ENCODE measurements at regions not wholly inside any gene's neighbourhood (a gene's known extent, or its start where the extent isn't known, plus 50 kb on each side); places are given as distances from the start of the nearest gene placed in this dataset.
"Not testable (repeated sequence)": the region's sequence is repeated elsewhere in the genome, so short reads cannot be mapped to it uniquely, and the experiment has no call there.

DNA sequence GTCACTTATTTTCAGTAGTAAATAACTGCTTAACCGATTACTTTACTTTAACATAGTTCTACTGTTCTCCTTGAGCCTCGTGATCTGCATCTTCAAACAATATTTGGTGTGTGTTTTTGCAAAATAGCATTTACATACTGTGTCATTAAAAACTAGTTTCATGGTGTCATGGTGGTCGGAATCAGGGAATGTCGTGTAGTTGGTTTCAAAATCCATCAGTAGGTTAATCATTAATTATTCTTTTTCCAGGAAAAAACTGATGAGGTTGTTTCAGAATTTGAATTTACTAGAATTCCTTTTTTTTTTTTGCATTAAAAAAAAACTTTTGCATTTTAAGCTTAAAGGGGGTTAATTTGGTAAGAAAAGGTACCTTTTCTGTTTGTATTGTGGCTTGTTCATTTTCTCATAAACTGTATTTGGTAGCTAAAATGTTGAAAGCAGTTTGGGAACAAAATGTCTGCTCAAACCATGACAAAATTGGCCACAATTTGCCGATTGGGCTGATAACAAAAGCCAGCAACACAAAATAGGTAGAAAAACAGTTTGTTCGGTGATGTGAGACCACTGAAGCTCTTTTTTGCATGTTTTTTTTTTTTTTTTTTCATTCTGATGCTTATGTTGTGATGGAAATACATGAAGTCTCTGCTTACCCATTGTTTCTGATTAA is 234.9 kb upstream of the PLGLB2 start:
- not testable (repeated sequence) for H3K4me2 ChIP-seq (ENCODE audit: low read length, poor library complexity, severe bottlenecking); H3K4ac ChIP-seq (ENCODE audit: low read depth in 1 of 2, low read length in 2 of 2); H3K14ac ChIP-seq (ENCODE audit: low read length in 2 of 2); H2AFZ ChIP-seq (ENCODE audit: low read depth, low read length); H4K91ac ChIP-seq (ENCODE audit: low read length); H3K79me1 ChIP-seq (replicated peaks; ENCODE audit: low read length, poor library complexity, severe bottlenecking); H2BK5ac ChIP-seq (ENCODE audit: low read depth, low read length, poor library complexity, severe bottlenecking); H2BK120ac ChIP-seq (ENCODE audit: low read depth, low read length); H2BK15ac ChIP-seq (ENCODE audit: low read depth, poor library complexity, severe bottlenecking); H4K8ac ChIP-seq (ENCODE audit: low read length); H3K9me3 ChIP-seq (ENCODE audit: control insufficient read depth, low read length); H3K4me1 ChIP-seq (ENCODE audit: control insufficient read depth, insufficient read depth, low read depth, low read length); H3K18ac ChIP-seq (ENCODE audit: low read depth in 1 of 2, low read length in 2 of 2); H3K27ac ChIP-seq (ENCODE audit: low read length, poor library complexity, severe bottlenecking); DNase-seq; H3K23ac ChIP-seq (ENCODE audit: low read length in 2 of 2); H2BK12ac ChIP-seq (ENCODE audit: low read length in 2 of 2); H3K36me3 ChIP-seq (ENCODE audit: control insufficient read depth in 1 of 2, insufficient read depth in 2 of 2, low read depth in 1 of 2, low read length in 2 of 2); H3K27me3 ChIP-seq (ENCODE audit: control insufficient read depth in 1 of 2, insufficient read depth in 1 of 2, low read length in 2 of 2); H2AK5ac ChIP-seq (ENCODE audit: low read length, severe bottlenecking); H3K4me3 ChIP-seq (ENCODE audit: insufficient read depth in 1 of 2, low read depth in 1 of 2, low read length in 2 of 2)
- no CpG with 5 or more reads among the region's 6 CpGs for WGBS
- H3K9ac ChIP-seq (ENCODE audit: low read length): peak overlapping the region; percentile 75

DNA sequence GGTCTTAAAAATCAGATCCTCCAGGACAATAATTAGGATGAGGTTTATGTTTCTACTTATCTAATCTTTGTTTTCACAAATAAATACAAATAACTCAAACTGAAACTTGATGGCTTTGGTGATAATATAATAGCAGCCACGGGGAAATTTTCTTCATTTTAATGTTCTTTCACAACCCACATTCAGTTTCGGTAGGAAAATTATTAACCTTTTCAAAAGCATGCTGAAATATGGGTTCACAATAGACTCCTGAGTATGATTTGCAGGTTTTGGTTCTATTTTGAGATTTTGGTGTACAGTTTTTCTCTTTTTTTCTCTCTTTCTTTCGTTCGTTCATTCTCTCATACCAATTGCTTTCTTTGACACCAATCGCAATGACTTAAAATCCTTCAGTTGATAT is 233.9 kb upstream of the PLGLB2 start:
- not testable (repeated sequence) for H2AK5ac ChIP-seq (ENCODE audit: low read length, severe bottlenecking); H3K79me1 ChIP-seq (replicated peaks; ENCODE audit: low read length, poor library complexity, severe bottlenecking); H2BK12ac ChIP-seq (ENCODE audit: low read length in 2 of 2); H4K91ac ChIP-seq (ENCODE audit: low read length); H3K36me3 ChIP-seq (ENCODE audit: control insufficient read depth in 1 of 2, insufficient read depth in 2 of 2, low read depth in 1 of 2, low read length in 2 of 2); H4K8ac ChIP-seq (ENCODE audit: low read length); H3K4me2 ChIP-seq (ENCODE audit: low read length, poor library complexity, severe bottlenecking); H3K23ac ChIP-seq (ENCODE audit: low read length in 2 of 2); H3K4me1 ChIP-seq (ENCODE audit: control insufficient read depth, insufficient read depth, low read depth, low read length); H2AFZ ChIP-seq (ENCODE audit: low read depth, low read length); DNase-seq; H3K9me3 ChIP-seq (ENCODE audit: control insufficient read depth, low read length); H2BK5ac ChIP-seq (ENCODE audit: low read depth, low read length, poor library complexity, severe bottlenecking); H3K14ac ChIP-seq (ENCODE audit: low read length in 2 of 2); H3K27ac ChIP-seq (ENCODE audit: low read length, poor library complexity, severe bottlenecking); H2BK15ac ChIP-seq (ENCODE audit: low read depth, poor library complexity, severe bottlenecking); H3K18ac ChIP-seq (ENCODE audit: low read depth in 1 of 2, low read length in 2 of 2); H3K27me3 ChIP-seq (ENCODE audit: control insufficient read depth in 1 of 2, insufficient read depth in 1 of 2, low read length in 2 of 2); H2BK120ac ChIP-seq (ENCODE audit: low read depth, low read length); H3K4ac ChIP-seq (ENCODE audit: low read depth in 1 of 2, low read length in 2 of 2); H3K4me3 ChIP-seq (ENCODE audit: insufficient read depth in 1 of 2, low read depth in 1 of 2, low read length in 2 of 2)
- H3K9ac ChIP-seq (ENCODE audit: low read length): peak overlapping the region; percentile 51
- no CpG with 5 or more reads among the region's 5 CpGs for WGBS

DNA sequence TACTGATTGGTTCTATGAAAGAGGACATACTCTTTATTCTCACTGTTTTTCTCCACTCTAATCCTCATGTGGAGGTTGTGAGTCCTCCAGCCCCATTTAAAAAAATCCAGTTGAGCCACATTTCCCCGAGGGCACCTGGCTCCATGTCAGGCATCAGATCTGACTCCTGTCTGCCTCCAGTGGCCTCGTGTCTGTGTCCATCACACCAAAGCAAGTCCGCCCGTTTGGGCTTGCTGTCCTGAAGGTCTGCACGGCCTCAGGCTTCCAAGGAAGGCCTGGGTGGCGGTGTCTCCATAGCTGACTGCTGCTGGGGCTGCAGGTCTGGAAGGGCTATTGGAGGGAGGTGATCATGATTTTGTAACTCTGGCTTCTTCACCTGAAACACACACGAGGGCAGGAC is 233.4 kb upstream of the PLGLB2 start:
- WGBS: no CpG with 5 or more reads among the region's 7 CpGs
- H2AFZ ChIP-seq (ENCODE audit: low read depth, low read length); DNase-seq; H3K9ac ChIP-seq (ENCODE audit: low read length); H2BK12ac ChIP-seq (ENCODE audit: low read length in 2 of 2); H3K27me3 ChIP-seq (ENCODE audit: control insufficient read depth in 1 of 2, insufficient read depth in 1 of 2, low read length in 2 of 2); H3K27ac ChIP-seq (ENCODE audit: low read length, poor library complexity, severe bottlenecking); H3K9me3 ChIP-seq (ENCODE audit: control insufficient read depth, low read length); H3K4me1 ChIP-seq (ENCODE audit: control insufficient read depth, insufficient read depth, low read depth, low read length); H2BK120ac ChIP-seq (ENCODE audit: low read depth, low read length); H3K4ac ChIP-seq (ENCODE audit: low read depth in 1 of 2, low read length in 2 of 2); H3K18ac ChIP-seq (ENCODE audit: low read depth in 1 of 2, low read length in 2 of 2); H2BK15ac ChIP-seq (ENCODE audit: low read depth, poor library complexity, severe bottlenecking); H3K14ac ChIP-seq (ENCODE audit: low read length in 2 of 2); H2AK5ac ChIP-seq (ENCODE audit: low read length, severe bottlenecking); H3K4me2 ChIP-seq (ENCODE audit: low read length, poor library complexity, severe bottlenecking); H3K36me3 ChIP-seq (ENCODE audit: control insufficient read depth in 1 of 2, insufficient read depth in 2 of 2, low read depth in 1 of 2, low read length in 2 of 2); H4K91ac ChIP-seq (ENCODE audit: low read length); H2BK5ac ChIP-seq (ENCODE audit: low read depth, low read length, poor library complexity, severe bottlenecking); H3K4me3 ChIP-seq (ENCODE audit: insufficient read depth in 1 of 2, low read depth in 1 of 2, low read length in 2 of 2); H4K8ac ChIP-seq (ENCODE audit: low read length); H3K23ac ChIP-seq (ENCODE audit: low read length in 2 of 2); H3K79me1 ChIP-seq (replicated peaks; ENCODE audit: low read length, poor library complexity, severe bottlenecking): not testable (repeated sequence)

DNA sequence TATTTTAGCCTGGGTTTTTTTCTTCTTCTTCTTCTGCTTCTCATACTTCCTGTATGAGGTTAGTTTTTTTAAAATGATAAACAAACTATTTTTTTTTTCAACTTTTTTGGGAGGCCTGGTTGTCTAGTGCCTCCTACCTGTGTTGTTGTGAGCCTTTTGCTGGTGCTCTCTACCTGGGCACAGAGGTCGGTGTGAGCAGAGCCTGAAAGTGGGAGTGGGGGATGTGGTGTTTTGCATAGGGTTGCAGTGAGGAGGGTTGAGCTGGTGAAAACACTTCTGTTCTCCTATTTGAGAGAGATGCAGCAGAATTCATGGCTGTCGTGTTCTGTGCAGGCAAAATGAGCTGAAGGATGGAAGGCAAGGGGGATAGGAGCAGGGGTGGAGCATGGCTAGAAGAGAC is 232.7 kb upstream of the PLGLB2 start:
- not testable (repeated sequence) for H3K4me3 ChIP-seq (ENCODE audit: insufficient read depth in 1 of 2, low read depth in 1 of 2, low read length in 2 of 2); H3K23ac ChIP-seq (ENCODE audit: low read length in 2 of 2); H3K79me1 ChIP-seq (replicated peaks; ENCODE audit: low read length, poor library complexity, severe bottlenecking); H3K9me3 ChIP-seq (ENCODE audit: control insufficient read depth, low read length); H3K36me3 ChIP-seq (ENCODE audit: control insufficient read depth in 1 of 2, insufficient read depth in 2 of 2, low read depth in 1 of 2, low read length in 2 of 2); H3K14ac ChIP-seq (ENCODE audit: low read length in 2 of 2); H3K4me2 ChIP-seq (ENCODE audit: low read length, poor library complexity, severe bottlenecking); DNase-seq; H3K27ac ChIP-seq (ENCODE audit: low read length, poor library complexity, severe bottlenecking); H4K8ac ChIP-seq (ENCODE audit: low read length); H2AFZ ChIP-seq (ENCODE audit: low read depth, low read length); H3K27me3 ChIP-seq (ENCODE audit: control insufficient read depth in 1 of 2, insufficient read depth in 1 of 2, low read length in 2 of 2); H4K91ac ChIP-seq (ENCODE audit: low read length); H3K9ac ChIP-seq (ENCODE audit: low read length); H2AK5ac ChIP-seq (ENCODE audit: low read length, severe bottlenecking); H2BK5ac ChIP-seq (ENCODE audit: low read depth, low read length, poor library complexity, severe bottlenecking); H3K4me1 ChIP-seq (ENCODE audit: control insufficient read depth, insufficient read depth, low read depth, low read length); H2BK120ac ChIP-seq (ENCODE audit: low read depth, low read length); H2BK15ac ChIP-seq (ENCODE audit: low read depth, poor library complexity, severe bottlenecking); H3K4ac ChIP-seq (ENCODE audit: low read depth in 1 of 2, low read length in 2 of 2); H2BK12ac ChIP-seq (ENCODE audit: low read length in 2 of 2)
- no CpG with 5 or more reads among the region's 2 CpGs for WGBS
- peak overlapping the region in 1 of 2 experiments; percentile 33 for H3K18ac ChIP-seq (ENCODE audit: low read depth in 1 of 2, low read length in 2 of 2)

All from mesenchymal stem cell (in vitro differentiated cells and primary cell).